ENCODE measurements at regions not wholly inside any gene's neighbourhood (a gene's known extent, or its start where the extent isn't known, plus 50 kb on each side); places are given as distances from the start of the nearest gene placed in this dataset.

DNA sequence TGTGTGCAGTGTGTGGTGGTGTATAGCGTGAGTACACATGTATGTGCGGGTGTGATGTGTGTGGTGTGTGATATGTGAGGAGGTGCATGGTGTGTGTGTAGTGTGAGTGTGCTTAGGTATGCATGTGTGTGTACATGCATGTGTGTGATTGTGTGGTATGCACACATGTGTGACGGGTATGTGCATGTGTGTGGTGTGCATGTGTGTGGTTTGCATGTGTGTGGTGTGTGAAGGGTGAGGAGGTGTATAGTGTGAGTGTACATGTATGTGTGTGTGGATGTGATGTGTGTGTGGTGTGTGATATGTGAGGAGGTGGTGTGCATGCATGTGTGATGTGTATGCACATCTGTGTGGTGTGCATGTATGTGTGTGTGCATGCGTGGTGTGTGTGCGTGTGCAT lies 105.6 kb downstream of the CMPK2 start:
- TF ChIP-seq, protein P1, sequence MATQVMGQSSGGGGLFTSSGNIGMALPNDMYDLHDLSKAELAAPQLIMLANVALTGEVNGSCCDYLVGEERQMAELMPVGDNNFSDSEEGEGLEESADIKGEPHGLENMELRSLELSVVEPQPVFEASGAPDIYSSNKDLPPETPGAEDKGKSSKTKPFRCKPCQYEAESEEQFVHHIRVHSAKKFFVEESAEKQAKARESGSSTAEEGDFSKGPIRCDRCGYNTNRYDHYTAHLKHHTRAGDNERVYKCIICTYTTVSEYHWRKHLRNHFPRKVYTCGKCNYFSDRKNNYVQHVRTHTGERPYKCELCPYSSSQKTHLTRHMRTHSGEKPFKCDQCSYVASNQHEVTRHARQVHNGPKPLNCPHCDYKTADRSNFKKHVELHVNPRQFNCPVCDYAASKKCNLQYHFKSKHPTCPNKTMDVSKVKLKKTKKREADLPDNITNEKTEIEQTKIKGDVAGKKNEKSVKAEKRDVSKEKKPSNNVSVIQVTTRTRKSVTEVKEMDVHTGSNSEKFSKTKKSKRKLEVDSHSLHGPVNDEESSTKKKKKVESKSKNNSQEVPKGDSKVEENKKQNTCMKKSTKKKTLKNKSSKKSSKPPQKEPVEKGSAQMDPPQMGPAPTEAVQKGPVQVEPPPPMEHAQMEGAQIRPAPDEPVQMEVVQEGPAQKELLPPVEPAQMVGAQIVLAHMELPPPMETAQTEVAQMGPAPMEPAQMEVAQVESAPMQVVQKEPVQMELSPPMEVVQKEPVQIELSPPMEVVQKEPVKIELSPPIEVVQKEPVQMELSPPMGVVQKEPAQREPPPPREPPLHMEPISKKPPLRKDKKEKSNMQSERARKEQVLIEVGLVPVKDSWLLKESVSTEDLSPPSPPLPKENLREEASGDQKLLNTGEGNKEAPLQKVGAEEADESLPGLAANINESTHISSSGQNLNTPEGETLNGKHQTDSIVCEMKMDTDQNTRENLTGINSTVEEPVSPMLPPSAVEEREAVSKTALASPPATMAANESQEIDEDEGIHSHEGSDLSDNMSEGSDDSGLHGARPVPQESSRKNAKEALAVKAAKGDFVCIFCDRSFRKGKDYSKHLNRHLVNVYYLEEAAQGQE (IDR thresholded peaks at IDR 0.05; ENCODE audit: borderline replicate concordance) = no peak
- TF ChIP-seq EP300 (conservative IDR thresholded peaks at IDR 0.05; ENCODE audit: poor library complexity, severe bottlenecking) (no peak), MXI1 (conservative IDR thresholded peaks at IDR 0.05; ENCODE audit: poor library complexity, severe bottlenecking) (no peak)
- TF ChIP-seq, protein P2, sequence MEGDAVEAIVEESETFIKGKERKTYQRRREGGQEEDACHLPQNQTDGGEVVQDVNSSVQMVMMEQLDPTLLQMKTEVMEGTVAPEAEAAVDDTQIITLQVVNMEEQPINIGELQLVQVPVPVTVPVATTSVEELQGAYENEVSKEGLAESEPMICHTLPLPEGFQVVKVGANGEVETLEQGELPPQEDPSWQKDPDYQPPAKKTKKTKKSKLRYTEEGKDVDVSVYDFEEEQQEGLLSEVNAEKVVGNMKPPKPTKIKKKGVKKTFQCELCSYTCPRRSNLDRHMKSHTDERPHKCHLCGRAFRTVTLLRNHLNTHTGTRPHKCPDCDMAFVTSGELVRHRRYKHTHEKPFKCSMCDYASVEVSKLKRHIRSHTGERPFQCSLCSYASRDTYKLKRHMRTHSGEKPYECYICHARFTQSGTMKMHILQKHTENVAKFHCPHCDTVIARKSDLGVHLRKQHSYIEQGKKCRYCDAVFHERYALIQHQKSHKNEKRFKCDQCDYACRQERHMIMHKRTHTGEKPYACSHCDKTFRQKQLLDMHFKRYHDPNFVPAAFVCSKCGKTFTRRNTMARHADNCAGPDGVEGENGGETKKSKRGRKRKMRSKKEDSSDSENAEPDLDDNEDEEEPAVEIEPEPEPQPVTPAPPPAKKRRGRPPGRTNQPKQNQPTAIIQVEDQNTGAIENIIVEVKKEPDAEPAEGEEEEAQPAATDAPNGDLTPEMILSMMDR (IDR thresholded peaks at IDR 0.05; ENCODE audit: poor library complexity, severe bottlenecking) = no peak

All from neural cell (in vitro differentiated cells).